ENCODE measurements at regions not wholly inside any gene's neighbourhood (a gene's known extent, or its start where the extent isn't known, plus 50 kb on each side); places are given as distances from the start of the nearest gene placed in this dataset.
"Not testable (repeated sequence)": the region's sequence is repeated elsewhere in the genome, so short reads cannot be mapped to it uniquely, and the experiment has no call there.

DNA sequence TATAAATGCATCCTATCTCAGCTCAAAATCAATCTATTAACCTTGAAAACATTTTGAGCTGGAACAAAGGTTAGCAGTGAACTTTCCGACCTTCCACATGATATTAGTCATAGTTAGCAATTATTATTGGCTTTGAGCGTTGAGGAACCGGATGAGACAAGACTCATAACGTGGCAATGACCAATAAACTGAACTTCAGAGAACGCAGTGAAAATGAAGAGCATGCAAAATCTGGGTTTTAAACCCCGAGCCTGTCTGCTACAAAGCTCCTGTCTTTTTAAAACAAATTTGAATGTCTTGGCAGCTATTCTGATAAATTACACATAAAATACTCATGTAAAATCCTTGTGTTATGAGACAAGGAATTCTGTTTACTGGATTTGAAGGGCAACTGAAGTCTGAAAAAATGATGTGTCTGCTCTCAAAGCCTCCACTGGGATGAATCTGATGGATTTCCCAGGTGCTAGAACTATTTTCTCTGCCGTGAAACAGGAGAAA, 74.7 kb upstream of the ITGB1 start:
- DNase-seq: peak; percentile 92

DNA sequence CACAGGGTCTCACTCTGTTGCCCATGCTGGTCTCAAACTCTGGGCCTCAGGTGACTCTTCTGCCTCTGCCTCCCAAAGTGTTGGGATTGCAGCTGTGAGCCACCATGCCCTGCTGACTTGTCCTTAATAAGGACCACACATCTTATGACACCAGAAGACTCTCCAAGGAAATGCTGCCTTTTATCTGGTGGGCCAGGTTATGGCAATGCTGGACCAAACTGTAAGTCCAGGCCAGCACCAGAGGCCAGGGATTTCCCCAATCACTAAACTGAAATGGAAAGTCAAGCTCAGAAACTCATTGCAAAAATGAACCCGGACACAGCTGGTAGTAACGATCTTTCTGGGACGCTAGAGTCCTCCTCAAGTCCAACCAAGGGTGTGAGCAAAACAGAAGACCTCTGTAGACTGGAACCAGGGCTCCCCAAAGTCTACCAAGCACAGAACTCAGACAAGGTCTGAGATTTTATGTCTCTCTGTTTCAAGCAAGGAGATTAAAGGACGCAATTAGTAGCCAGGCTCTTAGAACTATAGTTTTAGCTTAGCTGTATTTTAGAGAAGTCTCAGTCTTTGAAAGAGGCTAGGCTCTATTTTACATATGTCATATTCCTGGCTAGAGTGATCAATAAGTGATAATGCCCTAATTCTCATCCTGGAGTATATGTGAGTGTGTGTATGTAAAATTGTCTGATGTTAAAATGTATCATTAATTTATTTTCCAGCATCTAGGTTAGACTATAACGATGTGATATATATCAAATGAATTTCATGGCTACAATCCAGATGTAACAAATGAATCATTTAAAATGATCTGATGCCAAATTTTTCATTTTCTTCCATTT, 74.0 kb upstream of the ITGB1 start:
- no peak for DNase-seq

DNA sequence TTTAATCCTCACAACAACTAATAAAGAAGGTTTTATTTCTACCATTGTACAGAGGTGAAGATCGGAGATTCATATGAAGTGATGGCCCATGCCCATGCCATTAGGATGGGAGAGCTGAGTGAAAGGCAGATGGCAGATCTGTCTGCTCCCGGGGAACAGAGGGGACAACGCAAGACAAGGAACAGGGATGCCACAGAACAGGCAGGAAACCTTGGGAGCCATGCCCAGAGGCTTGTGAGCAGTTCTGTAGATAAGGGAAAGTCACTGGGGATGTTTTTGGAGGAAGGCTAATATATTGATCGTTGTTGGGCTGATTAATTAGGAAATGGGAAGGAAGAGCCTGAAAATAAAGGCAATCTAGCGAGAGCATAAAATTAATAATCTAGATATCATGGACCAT, 73.1 kb upstream of the ITGB1 start:
- DNase-seq: no peak

DNA sequence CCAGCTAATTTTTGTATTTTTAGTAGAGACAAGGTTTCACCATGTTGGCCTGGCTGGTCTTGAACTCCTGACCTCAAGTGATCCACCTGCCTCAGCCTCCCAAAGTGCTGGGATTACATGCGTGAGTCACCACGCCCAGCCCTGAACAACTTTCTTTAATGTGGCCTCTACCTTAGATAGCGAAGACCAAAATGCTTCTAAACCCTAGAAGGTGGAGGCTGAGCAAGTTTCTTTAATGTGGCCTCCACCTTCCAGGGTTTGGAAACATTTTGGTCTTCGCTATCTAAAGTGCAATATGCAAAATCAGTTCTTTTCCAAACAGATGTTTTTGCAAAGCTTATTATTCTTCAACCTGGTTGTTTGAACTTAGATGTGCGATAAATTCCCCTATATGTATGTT, 70.5 kb upstream of the ITGB1 start:
- DNase-seq: not testable (repeated sequence)

DNA sequence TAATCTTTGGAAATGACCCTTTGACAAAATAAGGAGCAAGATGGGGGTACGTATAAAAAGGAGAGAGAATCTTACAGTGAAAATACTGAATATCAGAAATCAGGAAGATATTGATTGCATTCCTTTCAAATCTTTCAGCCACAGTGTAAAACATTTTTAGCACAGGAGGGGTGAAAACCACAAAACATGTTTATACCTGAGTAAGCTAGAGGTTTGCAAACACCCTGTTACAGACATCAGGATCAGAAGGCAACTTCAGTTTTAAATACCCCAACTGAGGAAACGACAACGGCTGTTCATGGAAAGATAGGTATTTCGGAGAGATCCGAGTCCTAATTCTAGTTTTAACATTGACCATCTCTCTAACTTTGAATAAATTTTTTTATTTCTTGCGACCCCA, 69.1 kb upstream of the ITGB1 start:
- DNase-seq: no peak

DNA sequence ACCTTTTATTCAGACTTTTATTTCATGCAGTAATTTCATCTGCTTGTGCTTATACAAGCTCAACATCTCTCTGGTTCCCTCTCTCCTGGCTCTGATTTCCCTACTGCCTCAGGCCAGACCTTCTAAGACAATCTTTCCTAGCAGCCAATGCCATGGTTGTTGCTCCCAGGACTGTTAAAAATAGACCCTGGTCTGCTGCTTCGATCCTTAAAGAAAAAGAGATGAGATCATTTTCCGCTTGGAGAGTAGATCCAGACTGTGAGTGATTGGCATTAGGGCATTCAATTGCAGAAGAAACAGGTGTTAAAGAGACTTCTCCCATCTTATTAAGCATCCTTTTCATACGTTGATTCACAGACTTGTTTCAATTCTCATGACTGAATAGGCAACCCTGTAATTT, 68.4 kb upstream of the ITGB1 start:
- no peak for DNase-seq

DNA sequence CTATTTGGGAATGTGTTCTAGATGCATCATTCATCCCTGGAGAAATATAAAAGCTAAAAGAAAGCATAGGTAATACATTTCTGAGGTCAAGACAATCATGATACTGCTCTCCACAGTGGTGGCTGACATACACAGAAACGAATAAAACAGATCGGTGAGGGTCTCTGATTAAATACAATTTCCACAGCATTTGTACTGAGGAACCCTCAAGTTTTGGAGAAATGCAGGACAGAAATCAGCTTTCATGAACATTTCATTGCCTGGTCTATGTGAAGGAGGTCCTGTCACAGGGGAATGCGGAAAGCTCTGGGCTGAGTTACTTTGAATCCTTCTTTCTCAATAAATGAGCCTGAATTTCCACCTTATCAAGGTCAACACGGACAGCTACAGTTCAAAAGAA, 67.9 kb upstream of the ITGB1 start:
- DNase-seq: no peak

DNA sequence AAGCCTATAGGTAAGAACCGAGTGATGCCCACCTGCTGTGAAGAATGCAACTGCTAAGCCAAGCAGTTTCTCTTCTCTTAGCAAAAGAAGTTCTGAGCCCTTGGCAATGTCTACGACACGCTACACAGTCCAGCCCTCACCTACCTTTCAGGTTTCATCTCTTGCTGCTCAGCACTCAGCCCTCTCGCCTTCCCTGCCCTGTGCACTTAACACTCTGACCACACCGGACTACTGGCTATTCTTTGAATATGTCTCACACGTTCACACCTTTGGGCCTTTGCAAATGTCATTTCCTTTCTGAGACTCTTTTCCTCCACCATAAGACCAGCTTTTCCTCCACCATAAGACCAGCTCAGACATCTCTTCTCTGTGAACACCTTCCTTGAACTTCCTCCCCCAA, 67.0 kb upstream of the ITGB1 start:
- DNase-seq: no peak

DNA sequence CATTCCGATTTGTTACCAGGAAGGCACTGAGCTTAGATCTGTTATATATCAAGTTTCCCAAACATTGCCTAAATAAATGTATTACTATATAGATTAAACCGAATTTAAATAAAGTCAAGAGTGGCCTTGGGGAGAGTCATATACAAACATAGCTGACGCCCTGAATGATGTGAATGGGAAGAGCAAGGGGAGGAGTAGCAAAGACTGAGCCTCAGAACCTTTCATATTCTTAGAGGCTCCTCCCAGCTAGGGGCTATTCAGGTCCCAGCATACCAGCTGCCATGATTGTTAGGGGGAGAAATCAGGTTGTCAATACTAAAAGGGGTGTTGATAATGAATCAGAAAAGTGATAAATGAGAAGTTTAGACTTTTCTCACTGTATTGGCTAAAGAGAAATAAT, 64.7 kb upstream of the ITGB1 start:
- DNase-seq: no peak

DNA sequence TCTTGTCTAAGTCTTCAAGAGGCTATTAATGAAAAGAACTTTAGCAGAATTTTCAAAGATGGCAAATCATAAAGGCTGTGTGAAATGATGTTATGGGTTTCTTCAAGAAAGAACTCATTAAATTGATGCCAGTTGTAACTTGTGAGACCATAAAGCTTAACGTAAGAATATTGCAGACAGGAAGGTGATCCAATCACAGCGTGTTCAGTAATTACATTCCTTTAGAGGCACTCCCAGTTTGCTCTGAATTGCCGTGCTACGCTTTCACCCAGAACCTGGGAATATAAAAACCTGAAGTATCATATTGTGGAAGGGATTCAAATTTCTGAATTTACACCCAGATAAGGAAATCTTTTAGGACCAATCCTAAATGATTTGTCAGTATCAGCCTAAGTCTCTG, 64.1 kb upstream of the ITGB1 start:
- no peak for DNase-seq

DNA sequence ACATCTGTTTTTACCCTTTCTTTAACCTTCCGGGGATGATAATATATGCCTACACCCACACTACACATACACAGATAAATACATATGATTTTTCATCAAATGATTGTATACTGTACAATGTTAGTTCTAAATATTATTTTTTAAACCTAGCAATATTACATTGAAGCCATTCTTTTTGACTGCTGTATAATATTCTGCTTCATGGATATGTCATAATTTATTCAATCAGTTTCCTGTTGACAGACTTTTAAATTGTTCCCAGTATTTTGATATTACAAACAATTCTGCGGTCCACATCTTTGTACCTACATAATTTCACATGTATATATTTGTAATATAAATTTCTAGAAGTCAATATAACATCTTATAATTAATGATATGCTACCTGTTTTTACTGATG, 59.0 kb upstream of the ITGB1 start:
- DNase-seq: no peak

DNA sequence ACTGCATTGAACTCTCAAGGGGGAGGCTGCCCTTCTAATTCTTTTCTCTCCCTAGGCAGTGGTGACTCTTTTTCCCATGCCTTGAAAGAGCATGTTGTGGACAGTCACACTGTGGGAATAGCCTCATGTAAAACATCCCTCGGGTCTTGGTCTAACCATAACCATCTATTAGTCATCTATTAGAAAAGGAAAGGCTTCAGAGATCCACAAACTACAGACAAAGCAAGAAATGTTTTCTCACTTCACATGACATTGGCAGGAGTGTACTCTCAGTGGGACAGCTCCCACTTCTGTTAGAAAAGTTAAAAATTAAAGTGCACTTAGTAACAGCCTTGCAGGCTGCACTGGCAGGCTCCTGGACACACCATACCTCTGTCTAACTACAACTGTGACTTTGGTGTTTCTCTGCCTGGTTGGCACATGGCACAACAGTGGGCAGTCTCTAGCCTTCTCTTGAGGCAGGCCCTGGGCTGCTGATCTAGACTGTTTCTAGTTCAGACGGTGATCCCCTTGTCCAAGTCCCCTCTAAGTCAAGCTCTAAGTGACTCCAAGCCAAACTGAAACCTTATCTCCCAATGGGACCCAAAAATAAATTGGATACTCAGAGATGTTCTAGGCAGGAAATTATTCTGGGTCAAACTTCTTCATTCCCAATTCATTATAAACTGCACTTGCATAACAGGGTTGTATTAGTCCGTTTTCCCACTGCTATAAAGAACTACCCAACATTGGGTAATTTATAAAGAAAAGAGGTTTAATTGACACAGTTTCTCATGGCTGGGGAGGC, 57.9 kb upstream of the ITGB1 start:
- DNase-seq: peak; percentile 84

DNA sequence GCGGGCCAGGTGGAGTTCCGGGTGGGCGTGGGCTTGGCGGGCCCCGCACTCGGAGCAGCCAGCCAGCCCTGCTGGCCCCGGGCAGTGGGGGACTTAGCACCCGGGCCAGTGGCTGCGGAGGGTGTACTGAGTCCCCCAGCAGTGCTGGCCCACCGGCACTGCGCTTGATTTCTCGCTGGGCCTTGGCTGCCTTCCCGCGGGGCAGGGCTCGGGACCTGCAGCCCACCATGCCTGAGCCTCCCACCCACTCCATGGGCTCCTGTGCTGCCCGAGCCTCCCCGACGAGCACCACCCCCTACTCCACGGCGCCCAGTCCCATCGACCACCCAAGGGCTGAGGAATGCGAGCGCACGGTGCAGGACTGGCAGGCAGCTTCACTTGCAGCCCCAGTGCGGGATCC, 55.3 kb upstream of the ITGB1 start:
- DNase-seq: not testable (repeated sequence)

DNA sequence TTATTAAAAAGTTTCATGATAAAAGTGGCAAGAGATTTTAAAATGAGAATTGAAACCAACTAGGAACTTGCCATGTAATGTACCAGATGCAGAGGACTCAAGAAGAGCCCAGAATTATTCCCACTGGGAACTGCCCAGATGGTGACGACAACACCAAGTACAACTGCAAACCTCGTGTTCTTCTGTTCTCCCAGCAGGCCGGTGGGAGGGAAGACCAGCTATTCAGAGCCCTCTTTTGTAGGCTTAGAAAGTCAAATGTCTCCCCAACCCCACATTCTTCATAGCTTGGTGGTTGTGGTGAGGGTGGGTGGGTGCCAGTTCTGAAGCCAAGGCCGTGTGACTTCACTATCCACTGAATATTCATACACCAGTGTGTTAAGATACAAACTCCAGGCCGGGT, 54.3 kb upstream of the ITGB1 start:
- DNase-seq: no peak

DNA sequence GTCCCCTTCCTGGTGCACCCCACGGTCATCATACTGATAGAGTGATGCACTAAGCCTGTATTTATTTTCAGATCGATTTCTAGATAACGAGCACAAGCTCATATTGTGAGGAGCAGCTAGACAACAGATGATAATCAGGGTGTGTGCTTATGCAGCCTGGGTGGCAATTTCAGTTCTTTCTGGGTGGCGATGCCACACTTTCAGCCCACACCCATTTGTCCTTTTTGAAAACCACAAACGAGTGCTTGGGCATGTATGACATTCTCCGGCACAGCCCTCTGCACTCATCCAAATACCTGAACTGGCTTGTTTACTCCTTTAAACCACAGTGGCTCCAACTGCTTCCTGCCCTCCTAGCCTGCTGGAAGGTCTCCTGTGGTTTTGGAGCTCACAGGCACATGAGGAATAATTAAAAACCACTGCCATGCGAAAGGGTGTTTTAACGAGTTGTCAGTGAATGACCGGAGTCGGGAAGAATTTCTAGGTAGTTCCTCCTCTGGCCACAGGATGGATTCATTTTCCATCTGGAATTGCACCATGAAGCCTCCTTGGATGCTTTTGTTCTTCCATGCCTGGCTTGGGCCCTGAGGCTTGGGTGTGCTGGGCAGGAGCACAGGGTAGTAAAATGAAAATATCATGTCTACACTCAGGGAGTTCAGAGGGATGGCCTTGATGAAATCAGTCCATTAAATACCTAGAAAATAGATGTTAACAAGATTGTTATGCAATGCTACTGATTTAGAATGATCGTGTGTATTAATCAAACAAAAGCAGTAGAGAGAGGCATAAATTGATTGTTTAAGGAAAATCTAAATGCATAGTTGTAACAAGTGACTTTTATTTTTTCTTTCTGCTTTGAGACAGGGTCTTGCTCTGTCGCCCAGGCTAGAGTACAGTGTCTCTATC, 52.4 kb upstream of the ITGB1 start:
- peak; percentile 95 for DNase-seq

DNA sequence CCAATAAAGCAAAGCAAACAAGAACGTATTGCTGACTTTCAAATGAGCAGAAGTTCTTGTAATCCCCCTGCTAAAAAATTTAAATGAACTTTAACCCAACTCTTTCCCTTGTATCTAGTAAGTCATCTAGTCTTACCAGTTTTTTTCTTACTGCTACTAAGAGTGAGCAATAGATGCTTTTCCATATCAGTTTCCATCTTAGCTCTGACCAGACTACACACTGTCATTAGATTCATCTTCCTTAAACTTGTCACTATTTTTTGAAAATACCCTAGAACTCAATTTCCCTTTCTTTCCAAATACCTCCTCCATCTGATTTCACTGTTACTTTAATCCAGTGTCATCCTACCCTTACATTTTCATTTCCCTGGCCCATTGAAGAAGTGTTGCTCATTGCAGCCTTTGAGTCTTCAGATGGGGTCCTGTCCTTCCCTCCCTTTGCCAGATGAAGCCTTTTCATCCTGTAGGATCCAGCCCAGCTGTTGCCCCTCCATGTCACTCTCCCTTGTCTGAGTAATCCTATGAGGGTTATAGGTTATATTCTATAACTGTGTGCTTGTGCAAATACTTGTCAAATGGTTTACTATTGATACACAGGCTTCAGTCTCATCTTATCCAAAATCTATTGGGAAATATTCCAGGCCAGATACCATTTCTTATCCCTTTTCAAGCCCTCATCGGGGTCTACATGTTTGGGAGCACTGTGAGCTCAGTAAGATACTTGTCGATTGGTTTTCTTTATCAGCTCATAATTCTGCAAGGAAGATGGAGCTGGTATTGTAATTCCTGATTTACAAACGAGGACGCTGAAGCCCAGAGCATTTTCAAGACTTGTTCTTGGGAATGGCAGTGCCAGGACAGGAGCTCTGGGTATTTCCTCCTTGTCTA, 51.5 kb upstream of the ITGB1 start:
- no peak for DNase-seq

DNA sequence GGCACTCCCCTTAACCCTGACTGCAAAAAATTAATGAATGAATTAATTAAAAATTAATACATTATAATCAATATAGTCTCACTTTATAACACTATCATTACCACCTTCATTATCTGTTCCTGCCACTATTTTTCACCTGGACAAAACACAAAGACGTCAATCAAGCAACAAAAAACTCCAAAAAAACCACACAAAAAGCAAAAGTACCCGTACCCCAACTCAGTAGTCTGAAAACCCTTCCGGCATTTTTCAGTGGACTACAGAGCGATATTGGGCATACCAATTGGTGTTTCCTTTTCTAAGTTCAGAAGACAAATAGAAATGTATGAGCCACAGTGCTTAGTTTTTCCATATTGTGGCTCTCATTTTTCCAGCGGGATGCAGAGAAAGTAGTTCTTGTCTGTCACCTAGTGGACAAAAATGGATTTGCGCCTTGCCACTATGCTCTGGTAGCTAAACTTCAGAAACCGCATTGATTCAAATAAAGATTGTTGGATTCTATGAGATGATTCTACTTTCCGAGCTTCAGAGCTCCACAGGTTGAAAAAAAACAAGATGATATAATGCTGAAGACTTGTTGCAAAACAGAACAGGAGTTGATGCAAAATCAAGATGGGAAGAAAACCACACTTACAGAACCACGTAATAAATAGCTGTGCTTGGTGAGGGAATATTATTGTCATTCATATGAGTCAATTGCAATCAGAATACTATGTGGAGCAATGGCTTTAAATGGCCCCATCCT, 50.6 kb upstream of the ITGB1 start:
- peak; percentile 89 for DNase-seq

DNA sequence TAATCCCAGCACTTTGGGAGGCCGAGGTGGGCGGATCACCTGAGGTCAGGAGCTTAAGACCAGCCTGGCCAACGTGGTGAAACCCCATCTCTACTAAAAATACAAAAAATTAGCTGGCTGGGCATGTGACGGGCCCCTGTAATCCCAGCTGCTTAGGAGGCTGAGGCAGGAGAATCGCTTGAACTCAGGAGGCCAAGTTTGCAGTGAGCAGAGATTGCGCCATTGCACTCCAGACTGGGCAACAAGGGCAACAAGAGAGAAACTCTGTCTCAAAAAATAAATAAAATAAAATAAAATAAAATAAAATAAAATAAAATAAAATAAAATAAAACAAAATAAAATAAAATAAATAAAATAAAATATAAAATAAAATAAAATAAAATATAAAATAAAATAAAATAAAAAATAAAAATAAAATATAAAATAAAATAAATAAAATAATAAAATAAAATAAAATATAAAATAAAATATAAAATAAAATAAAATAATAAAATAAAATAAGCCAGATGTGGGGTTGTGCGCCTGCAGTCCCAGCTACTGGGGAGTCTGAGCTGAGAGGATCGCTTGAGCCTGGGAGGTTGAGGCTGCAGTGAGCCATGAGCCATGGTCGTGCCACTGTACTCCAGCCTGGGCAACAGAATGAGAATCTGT, 49.8 kb upstream of the ITGB1 start:
- not testable (repeated sequence) for DNase-seq
